Muscle layer of duodenum (tissue), 2 donors: ENCODE measurements at regions not wholly inside any gene's neighbourhood (a gene's known extent, or its start where the extent isn't known, plus 50 kb on each side); places are given as distances from the start of the nearest gene placed in this dataset.

Experiments
- H3K27ac ChIP-seq: one replicate; pipeline ENCODE4 v1.7.0; 2013; ENCODE audit warnings: mild to moderate bottlenecking, low read length
- H3K27me3 ChIP-seq: one replicate; pipeline ENCODE4 v1.7.0; 2013; ENCODE audit warnings: low read depth, mild to moderate bottlenecking, control low read depth, low read length
- H3K36me3 ChIP-seq, 2 donors: one replicate each; pipeline ENCODE4 v1.7.0; 2013; ENCODE audit warnings: low read length in 2 of 2, control low read depth in 1 of 2, mild to moderate bottlenecking in 1 of 2; ENCODE audit not compliant: insufficient read depth in 2 of 2, control insufficient read depth in 1 of 2
- H3K4me1 ChIP-seq, 2 donors: one replicate each; pipeline ENCODE4 v1.7.0; 2013; ENCODE audit warnings: low read length in 2 of 2, mild to moderate bottlenecking in 2 of 2, control low read depth in 1 of 2, moderate library complexity in 1 of 2; ENCODE audit not compliant: insufficient read depth in 2 of 2, control insufficient read depth in 1 of 2
- H3K4me3 ChIP-seq, 2 donors: one replicate each; pipeline ENCODE4 v1.7.0; 2013; ENCODE audit warnings: low read length in 2 of 2, low read depth in 1 of 2, mild to moderate bottlenecking in 1 of 2
- H3K9me3 ChIP-seq, 2 donors: one replicate each; pipeline ENCODE4 v1.7.0; 2013; ENCODE audit warnings: low read length in 2 of 2, control low read depth in 1 of 2, mild to moderate bottlenecking in 1 of 2; ENCODE audit not compliant: control insufficient read depth in 1 of 2
- donor health status: healthy.

DNA sequence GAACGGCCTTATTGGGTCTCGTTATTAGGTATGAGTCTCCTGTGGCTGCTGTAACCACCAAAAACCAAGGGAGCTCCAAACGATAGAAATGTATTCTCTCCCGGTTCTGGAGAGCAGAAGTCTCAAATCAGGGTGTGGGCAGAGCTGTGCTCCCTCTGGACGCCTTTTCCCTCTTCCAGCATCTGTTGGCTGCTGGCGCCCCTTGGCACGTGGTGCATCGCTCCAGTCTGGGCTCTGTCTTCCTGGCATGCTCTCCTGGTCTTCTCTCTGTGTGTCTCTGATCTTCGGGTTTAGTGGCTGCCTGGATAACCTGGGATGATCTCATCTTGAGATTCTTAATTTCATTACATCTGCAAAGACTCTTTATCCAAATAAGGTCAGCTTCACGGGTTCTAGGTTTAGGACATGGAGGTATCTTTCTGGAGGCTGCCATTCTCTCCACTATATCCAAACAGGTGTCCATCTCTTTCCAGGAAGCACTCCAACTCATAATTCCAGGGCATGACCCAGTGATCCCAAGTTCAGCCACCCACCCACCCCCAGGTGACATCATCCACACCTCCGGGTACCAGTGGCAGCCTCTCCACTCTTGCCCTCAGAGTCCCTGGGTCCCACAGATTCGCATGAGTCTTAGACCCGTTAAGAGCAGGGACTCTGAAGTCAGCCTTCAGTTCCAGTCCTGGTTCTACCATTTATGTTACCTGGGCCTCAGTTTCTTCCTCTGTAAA lies 145.5 kb upstream of the FOXF1 start:
- Histone ChIP-seq H3K27me3 (no peaks in the 10 kb centered on the region), H3K4me3 (no peak overlapping the region), H3K9me3 (no peaks in the 10 kb centered on the region), H3K36me3 (no peaks in the 10 kb centered on the region), H3K4me1 (peaks cover 0 to 4% of the 10 kb centered on the region in 2 donors), H3K27ac (peak overlapping the region; percentile 36)

DNA sequence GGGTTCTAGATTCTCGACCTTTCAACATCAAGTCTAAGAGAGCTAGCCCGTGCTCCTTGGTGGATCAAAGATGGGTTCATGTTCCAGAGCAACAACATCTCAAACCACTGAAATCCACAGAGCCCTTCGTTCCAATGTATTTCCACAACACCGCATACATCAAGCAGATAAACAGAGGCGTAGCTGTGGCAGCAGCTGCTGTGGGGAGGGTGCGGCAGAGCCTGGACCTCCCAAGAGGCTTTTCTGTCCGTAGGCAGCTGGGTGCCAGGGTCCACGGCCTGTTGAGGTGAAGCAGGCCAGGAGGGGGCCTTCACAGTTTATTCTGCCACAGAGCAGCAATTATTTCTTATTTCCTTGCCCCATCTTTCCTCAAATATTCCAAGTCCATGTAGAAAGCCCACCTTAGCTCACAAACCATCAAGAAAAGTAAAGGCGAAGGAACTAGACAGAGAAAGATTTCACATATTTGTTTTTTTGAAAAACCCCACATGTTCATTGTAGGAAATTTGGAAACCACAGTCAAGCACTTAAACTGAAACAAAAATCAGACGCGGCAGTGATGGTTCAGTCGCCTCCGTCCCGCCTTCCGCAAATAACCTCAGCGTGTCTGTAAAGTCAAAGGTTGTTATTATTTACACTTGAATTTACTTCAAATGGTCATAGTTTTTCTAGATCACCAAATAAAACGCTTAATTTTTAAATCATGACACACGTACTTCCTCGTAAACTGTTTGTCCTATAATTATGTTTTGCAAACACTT lies 144.6 kb upstream of the FOXF1 start:
- H3K4me3 ChIP-seq = no peak overlapping the region
- H3K4me1 ChIP-seq = peaks cover 0 to 4% of the 10 kb centered on the region in 2 donors
- H3K27ac ChIP-seq = peak overlapping the region; percentile 36
- no peaks in the 10 kb centered on the region for H3K36me3 ChIP-seq
- no peaks in the 10 kb centered on the region for H3K27me3 ChIP-seq
- no peaks in the 10 kb centered on the region for H3K9me3 ChIP-seq

DNA sequence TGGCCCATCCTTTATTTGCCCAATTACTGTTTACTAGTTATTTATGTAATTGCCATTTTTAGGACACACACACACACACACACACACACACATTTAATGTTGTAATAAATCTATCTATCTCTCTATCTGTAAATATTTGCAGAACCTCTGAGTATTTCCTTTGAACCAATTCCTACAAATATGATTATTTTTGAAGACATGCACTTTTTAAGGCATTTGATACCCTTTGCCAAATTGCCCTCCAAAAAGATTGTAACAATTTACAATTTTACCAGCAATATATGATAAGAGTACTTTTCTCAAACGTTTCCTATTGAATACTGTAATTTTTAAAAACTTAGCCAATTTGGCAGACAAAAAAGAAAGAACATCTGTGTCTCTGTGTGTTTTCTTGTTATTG lies 143.8 kb upstream of the FOXF1 start:
- Histone ChIP-seq H3K27ac (peak overlapping the region; percentile 32), H3K9me3 (no peaks in the 10 kb centered on the region), H3K27me3 (no peaks in the 10 kb centered on the region), H3K36me3 (no peaks in the 10 kb centered on the region), H3K4me3 (no peak overlapping the region), H3K4me1 (peaks cover 0 to 4% of the 10 kb centered on the region in 2 donors)

DNA sequence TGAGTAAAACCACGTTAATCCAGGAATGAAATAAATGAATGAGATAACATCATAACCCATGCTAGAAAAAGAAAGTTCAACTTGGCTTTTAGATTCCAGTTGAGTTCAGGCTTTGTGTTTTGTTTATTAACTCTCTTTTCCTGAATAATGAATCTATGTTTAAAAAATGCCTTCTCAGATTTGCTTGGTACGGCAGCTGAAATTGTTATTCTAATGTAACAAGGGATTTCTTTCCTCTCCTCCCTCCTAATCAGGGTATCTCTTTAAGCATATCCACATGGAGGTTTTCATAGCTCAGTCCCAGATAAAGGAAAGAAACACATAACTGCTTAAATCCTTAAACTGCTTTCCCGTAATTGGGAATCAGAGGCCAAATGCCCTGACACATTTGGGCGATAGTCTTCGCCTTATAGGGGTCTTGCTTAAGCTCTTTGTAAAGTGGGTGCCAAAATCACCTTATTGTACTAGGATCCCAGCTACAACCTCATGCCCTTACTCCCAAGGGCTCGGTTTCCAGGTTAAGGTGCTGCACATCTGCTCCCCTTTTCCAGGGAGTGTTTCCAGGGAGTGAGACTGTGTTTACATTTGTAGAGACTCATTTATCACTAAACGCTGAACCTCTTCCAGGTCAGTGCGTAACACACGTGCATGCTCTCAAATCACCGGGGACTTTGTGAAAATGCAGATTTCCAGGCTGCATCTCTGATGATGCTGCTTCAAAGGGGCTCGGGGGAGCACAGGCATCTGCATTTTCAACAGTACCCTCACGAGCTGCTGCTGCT lies 142.8 kb upstream of the FOXF1 start:
- Histone ChIP-seq H3K9me3 (no peaks in the 10 kb centered on the region), H3K36me3 (no peaks in the 10 kb centered on the region), H3K4me1 (peaks cover 0 to 4% of the 10 kb centered on the region in 2 donors), H3K27me3 (no peaks in the 10 kb centered on the region), H3K4me3 (no peak overlapping the region), H3K27ac (peak overlapping the region; percentile 32)

DNA sequence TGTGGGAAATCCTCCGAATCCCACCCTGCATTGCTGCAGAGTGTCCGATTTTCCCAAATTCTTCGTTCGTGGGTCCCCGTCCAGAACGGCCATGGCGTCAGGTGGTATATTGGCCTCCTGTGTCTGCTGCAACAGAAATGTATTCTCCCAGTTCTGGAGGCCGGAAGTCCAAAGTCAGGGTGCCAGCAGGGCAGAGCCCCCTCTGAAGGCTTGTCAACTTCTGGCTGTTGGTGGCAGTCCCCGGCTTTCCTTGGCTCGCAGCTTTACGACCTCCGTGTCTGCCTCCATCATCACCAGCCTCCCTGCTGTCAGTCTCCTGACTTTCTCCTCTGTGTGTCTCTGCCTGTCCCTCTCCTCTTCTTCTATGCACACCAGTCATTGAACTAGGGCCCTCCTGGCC lies 142.1 kb upstream of the FOXF1 start:
- H3K27me3 ChIP-seq = no peaks in the 10 kb centered on the region
- H3K27ac ChIP-seq = no peak overlapping the region
- peaks cover 0 to 4% of the 10 kb centered on the region in 2 donors for H3K4me1 ChIP-seq
- H3K4me3 ChIP-seq = no peak overlapping the region
- no peaks in the 10 kb centered on the region for H3K9me3 ChIP-seq
- no peaks in the 10 kb centered on the region for H3K36me3 ChIP-seq

DNA sequence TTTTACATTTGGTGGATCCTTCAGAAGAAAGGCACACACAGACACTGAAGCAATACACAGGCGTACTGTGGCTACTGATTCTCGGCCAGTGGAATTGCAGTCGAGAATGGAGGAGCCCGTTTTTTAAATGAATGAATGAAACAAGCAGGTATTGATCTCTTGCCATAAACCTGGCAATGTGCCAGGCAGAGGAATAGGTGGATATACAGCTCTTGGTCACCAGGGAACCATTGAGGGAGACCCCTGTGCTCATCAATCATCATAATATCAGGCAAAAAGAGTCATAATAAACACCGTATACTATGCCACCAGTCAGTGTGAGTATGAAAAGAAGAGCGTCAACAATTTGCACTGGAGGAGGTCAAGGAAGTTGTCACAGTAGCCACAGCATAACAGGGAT lies 140.3 kb upstream of the FOXF1 start:
- H3K9me3 ChIP-seq = peaks cover 0 to 6% of the 10 kb centered on the region in 2 donors
- peaks cover 0 to 4% of the 10 kb centered on the region in 2 donors for H3K4me1 ChIP-seq
- no peaks in the 10 kb centered on the region for H3K27me3 ChIP-seq
- H3K27ac ChIP-seq = no peak overlapping the region
- H3K4me3 ChIP-seq = no peak overlapping the region
- no peaks in the 10 kb centered on the region for H3K36me3 ChIP-seq

DNA sequence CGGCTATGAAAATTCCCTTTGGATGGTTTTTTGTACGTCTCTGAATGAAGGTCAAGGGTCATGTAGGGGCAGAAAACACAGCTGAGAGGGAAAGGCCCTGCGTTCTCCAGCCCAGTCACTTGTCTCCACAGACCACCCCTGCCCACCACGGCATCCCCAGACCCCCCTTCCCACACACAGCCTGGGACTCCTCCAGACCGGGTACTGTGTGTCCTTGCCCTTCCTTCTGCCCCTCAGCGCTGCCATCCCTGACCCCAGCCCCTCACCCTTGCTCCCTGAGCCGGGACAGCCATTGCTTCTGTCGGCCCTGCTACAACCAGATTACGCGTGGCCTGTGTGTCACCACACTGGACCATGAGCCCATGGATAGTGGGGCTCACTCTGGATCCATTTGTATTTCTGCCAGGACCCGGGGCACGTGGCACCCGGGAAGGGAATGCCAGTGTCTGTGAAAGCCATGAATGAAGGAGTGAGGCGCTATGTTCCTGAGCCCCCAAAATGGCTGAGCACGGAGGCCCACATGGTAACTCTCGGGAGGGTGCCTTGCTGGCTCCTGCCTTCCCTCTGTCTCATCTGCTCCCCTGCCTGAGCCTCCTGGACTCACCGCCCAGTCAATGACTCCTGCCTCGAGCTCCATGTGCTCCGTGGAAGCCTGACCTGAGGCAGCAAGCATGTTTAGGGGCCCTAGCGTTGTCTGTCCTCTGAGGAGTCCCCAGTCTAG lies 139.1 kb upstream of the FOXF1 start:
- no peaks in the 10 kb centered on the region for H3K36me3 ChIP-seq
- no peaks in the 10 kb centered on the region for H3K27me3 ChIP-seq
- peaks cover 0 to 4% of the 10 kb centered on the region in 2 donors for H3K4me1 ChIP-seq
- peaks cover 0 to 6% of the 10 kb centered on the region in 2 donors for H3K9me3 ChIP-seq
- H3K27ac ChIP-seq = no peak overlapping the region
- H3K4me3 ChIP-seq = no peak overlapping the region

DNA sequence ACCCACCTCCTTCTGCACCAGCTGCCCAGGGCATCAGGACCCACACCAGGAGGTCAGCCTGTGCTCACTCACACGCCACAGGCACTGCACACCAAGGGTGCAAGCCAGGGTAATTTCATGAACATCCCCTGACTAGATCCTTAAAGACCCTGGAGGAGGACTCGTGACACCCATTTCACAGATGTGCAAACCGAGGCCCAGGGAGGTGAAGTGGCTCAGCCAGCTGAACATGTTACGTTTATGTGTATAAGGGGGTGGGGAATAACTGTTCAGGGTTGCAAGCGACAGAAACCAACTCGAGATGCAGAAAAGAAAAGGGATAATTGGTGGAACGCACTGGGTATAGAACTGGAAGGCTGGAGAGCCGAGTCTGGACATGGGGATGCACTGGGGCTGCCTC lies 138.1 kb upstream of the FOXF1 start:
- H3K27me3 ChIP-seq = no peaks in the 10 kb centered on the region
- no peaks in the 10 kb centered on the region for H3K36me3 ChIP-seq
- H3K4me1 ChIP-seq = peaks cover 0 to 4% of the 10 kb centered on the region in 2 donors
- no peak overlapping the region for H3K27ac ChIP-seq
- peaks cover 0 to 6% of the 10 kb centered on the region in 2 donors for H3K9me3 ChIP-seq
- no peak overlapping the region for H3K4me3 ChIP-seq

DNA sequence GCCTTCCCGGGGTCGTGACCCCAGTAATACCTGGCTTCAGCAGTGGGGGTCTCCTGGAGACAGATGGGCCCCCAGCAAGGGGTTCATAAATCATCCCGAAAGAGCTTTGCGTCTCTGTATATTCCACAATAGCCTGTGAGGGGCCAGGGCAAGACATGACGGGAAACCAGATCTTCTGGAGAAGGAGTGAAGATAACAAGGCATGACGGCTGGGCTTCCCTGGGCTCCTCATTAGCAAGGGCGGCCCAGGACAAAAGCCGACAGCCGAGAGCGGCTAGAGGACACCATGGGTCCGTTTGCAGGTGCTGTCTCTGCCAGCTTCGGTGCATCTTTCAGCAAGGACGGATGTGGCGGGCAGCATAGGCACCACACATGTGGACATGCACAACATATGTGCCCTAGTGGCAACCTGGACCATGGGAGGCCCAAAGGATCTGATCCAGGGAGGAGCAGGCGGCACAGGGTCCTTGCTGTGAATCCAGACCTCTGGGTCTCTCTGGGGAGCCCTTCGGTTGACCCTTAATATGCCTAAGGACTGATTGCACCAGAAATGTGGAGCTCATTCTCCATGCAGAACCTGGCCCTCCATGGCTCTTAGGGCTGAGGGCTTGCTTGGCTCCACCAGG lies 136.9 kb upstream of the FOXF1 start:
- Histone ChIP-seq H3K27me3 (no peaks in the 10 kb centered on the region), H3K4me1 (no peaks in the 10 kb centered on the region), H3K36me3 (no peaks in the 10 kb centered on the region), H3K27ac (no peak overlapping the region), H3K9me3 (peaks cover 0 to 6% of the 10 kb centered on the region in 2 donors), H3K4me3 (no peak overlapping the region)

DNA sequence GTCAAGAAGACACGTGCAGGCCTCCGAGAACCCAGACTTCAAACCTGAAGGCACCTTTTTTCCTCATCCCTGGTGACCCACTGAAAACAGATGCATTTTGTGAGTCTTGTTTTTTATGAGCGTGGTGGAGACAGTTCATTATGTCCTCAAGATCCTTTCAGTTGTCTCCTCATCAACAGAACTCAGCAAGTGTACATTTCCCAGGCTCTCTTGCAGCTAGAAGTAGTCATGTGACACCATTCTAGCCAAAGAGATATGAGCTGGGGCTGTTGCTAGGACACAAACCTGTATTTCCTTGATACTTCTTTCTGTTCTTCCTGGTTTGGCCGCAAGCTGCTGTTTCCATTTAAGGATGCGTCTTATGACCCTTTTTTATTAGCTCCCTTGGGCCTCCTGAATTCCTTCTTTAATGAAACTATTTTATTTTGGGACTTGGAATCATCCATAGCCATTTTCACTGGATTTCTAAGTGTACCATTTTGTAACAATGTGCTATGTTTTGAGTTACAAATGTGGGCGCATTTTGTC lies 135.7 kb upstream of the FOXF1 start:
- no peaks in the 10 kb centered on the region for H3K4me1 ChIP-seq
- H3K27ac ChIP-seq = no peak overlapping the region
- H3K36me3 ChIP-seq = no peaks in the 10 kb centered on the region
- H3K9me3 ChIP-seq = peaks cover 0 to 6% of the 10 kb centered on the region in 2 donors
- no peaks in the 10 kb centered on the region for H3K27me3 ChIP-seq
- H3K4me3 ChIP-seq = no peak overlapping the region
